Fibroblast of villous mesenchyme (primary cell): ENCODE measurements at regions not wholly inside any gene's neighbourhood (a gene's known extent, or its start where the extent isn't known, plus 50 kb on each side); places are given as distances from the start of the nearest gene placed in this dataset.

ENCODE experiments used
- DNase-seq: peaks from one replicate; pipeline ENCODE4 v3.0.0-alpha.2; 2010; ENCODE audit warnings: low read depth
- H3K4me3 ChIP-seq: 2 replicates; pipeline ENCODE4 v1.5.1; 2011; ENCODE audit warnings: low read depth, mild to moderate bottlenecking, low read length
- CTCF ChIP-seq: IDR thresholded peaks from 2 replicates; pipeline ENCODE4 v1.5.1; 2012; ENCODE audit warnings: low read depth, mild to moderate bottlenecking, low read length; ENCODE audit not compliant: insufficient read depth

- peak overlapping the region; percentile 54 for H3K4me3 ChIP-seq
- DNase-seq = peak; percentile 69
- TF ChIP-seq CTCF = no peak
Measured at GRCh38 chr4:53905276-53905940, 159.0 kb downstream of the CHIC2 start.

- TF ChIP-seq CTCF = no peak
- peak; percentile 41 for DNase-seq
- H3K4me3 ChIP-seq = no peak overlapping the region
Measured at GRCh38 chr4:53902786-53903185, 161.6 kb downstream of the CHIC2 start.

GRCh38 chr4:53900271-53900649, 164.1 kb downstream of the CHIC2 start:
- no peak for TF ChIP-seq CTCF
- H3K4me3 ChIP-seq = no peak overlapping the region
- no peak for DNase-seq

- DNase-seq = peak; percentile 92
- H3K4me3 ChIP-seq = no peak overlapping the region
- TF ChIP-seq CTCF = no peak
Measured at GRCh38 chr4:53899586-53900270, 164.7 kb downstream of the CHIC2 start.

GRCh38 chr4:53895137-53895536, 169.3 kb downstream of the CHIC2 start:
- no peak overlapping the region for H3K4me3 ChIP-seq
- no peak for DNase-seq
- TF ChIP-seq CTCF = no peak

GRCh38 chr4:53890461-53890860, 173.9 kb downstream of the CHIC2 start:
- no peak for TF ChIP-seq CTCF
- no peak for DNase-seq

More at GRCh38 chr4:53890461-53890860, 173.9 kb downstream of the CHIC2 start:
- no peak overlapping the region for H3K4me3 ChIP-seq
